Smooth muscle cell (in vitro differentiated cells): ENCODE measurements at regions not wholly inside any gene's neighbourhood (a gene's known extent, or its start where the extent isn't known, plus 50 kb on each side); places are given as distances from the start of the nearest gene placed in this dataset.
A peak's percentile ranks its signal among the peaks of the same experiment; 100 is the strongest.

Source experiments
- DNase-seq: peaks from one replicate; lab custom pipeline; 2025; ENCODE audit not compliant: unreplicated experiment; lab: John Stamatoyannopoulos, UW
- H2AFZ ChIP-seq: fragments of 200-600 bp; sonication (generic); 2 replicates; pipeline ENCODE4 v1.6.0; 2016; ENCODE audit warnings: antibody characterized with exemption, low read depth, mild to moderate bottlenecking
- H3F3A ChIP-seq: fragments of 200-600 bp; sonication (generic); 2 replicates; pipeline ENCODE4 v1.6.0; 2017; ENCODE audit warnings: antibody characterized with exemption, low read depth
- H3K27ac ChIP-seq: fragments of 200-600 bp; sonication (generic); 2 replicates; pipeline ENCODE4 v1.5.1; 2016; ENCODE audit warnings: low read depth, mild to moderate bottlenecking
- H3K27me3 ChIP-seq: fragments of 200-600 bp; sonication (generic); 2 replicates; pipeline ENCODE4 v1.6.1; 2016; ENCODE audit warnings: low read depth, mild to moderate bottlenecking
- H3K36me3 ChIP-seq: fragments of 200-600 bp; sonication (generic); 2 replicates; pipeline ENCODE4 v1.5.1; 2016; ENCODE audit warnings: low read depth
- H3K4me1 ChIP-seq: fragments of 200-600 bp; sonication (generic); 2 replicates; pipeline ENCODE4 v1.5.1; 2016; ENCODE audit warnings: low read depth
- H3K4me2 ChIP-seq: fragments of 200-600 bp; sonication (generic); 2 replicates; pipeline ENCODE4 v1.6.0; 2016; ENCODE audit warnings: mild to moderate bottlenecking
- H3K4me3 ChIP-seq: fragments of 200-600 bp; sonication (generic); 2 replicates; pipeline ENCODE4 v1.5.1; 2016; ENCODE audit warnings: mild to moderate bottlenecking
- H3K79me2 ChIP-seq: fragments of 200-600 bp; sonication (generic); 2 replicates; pipeline ENCODE4 v1.6.0; 2016; ENCODE audit warnings: low read depth, mild to moderate bottlenecking
- H3K9ac ChIP-seq: fragments of 200-600 bp; sonication (generic); 2 replicates; pipeline ENCODE4 v1.6.0; 2016; ENCODE audit warnings: low read depth
- H3K9me3 ChIP-seq: fragments of 200-600 bp; sonication (generic); replicated peaks from 2 replicates; pipeline ENCODE4 v1.5.1; 2016; ENCODE audit warnings: low read depth
- H4K20me1 ChIP-seq: fragments of 200-600 bp; sonication (generic); 2 replicates; pipeline ENCODE4 v1.6.0; 2016; ENCODE audit warnings: low read depth
- CTCF ChIP-seq: fragments of 200-600 bp; sonication (generic); IDR thresholded peaks from 2 replicates; pipeline ENCODE4 v1.5.1; 2017; ENCODE audit warnings: borderline replicate concordance, mild to moderate bottlenecking, antibody characterized with exemption; ENCODE audit not compliant: insufficient read depth, poor library complexity, severe bottlenecking
- WGBS: methylation state at CpG from one replicate; pipeline ENCODE4 v1.1.7; 2016; ENCODE audit warnings: low lambda C conversion rate; 5-methylcytosine and 5-hydroxymethylcytosine counted together

GRCh38 chr9:21574261-21574660, 92.1 kb upstream of the IFNE start:
- Histone ChIP-seq H3K9ac (no peak overlapping the region), H3K36me3 (no peaks in the 10 kb centered on the region), H3K79me2 (no peaks in the 10 kb centered on the region), H3K27me3 (no peaks in the 10 kb centered on the region), H3K27ac (no peak overlapping the region), H3K4me1 (peaks cover 27% of the 10 kb centered on the region), H3K4me2 (no peak overlapping the region), H3F3A (peaks cover 20% of the 10 kb centered on the region), H3K4me3 (no peak overlapping the region), H4K20me1 (no peaks in the 10 kb centered on the region), H2AFZ (no peak overlapping the region), H3K9me3 (no peaks in the 10 kb centered on the region)
- 94% methylated on average over 1 of the region's 1 CpG for WGBS
- DNase-seq = no peak
- no peak for TF ChIP-seq CTCF

GRCh38 chr9:21576331-21577189, 94.4 kb upstream of the IFNE start:
- Histone ChIP-seq H2AFZ (peak overlapping the region; percentile 44), H3K27ac (peak overlapping the region; percentile 94), H3K27me3 (no peaks in the 10 kb centered on the region), H3K36me3 (no peaks in the 10 kb centered on the region), H3K9ac (peak overlapping the region; percentile 83), H3K9me3 (no peaks in the 10 kb centered on the region), H3K79me2 (no peaks in the 10 kb centered on the region), H4K20me1 (no peaks in the 10 kb centered on the region), H3K4me3 (peak overlapping the region; percentile 26), H3F3A (peaks cover 20% of the 10 kb centered on the region), H3K4me1 (peaks cover 27% of the 10 kb centered on the region), H3K4me2 (peak overlapping the region; percentile 78)
- no peak for TF ChIP-seq CTCF
- no peak for DNase-seq
- WGBS = 13% methylated on average over 7 of the region's 7 CpGs

- no peaks in the 10 kb centered on the region for H3K9me3 ChIP-seq
- peak overlapping the region; percentile 24 for H3K9ac ChIP-seq
- peaks cover 27% of the 10 kb centered on the region for H3K4me1 ChIP-seq
- H3K4me2 ChIP-seq = peak overlapping the region; percentile 69
- no peak overlapping the region for H3K4me3 ChIP-seq
- TF ChIP-seq CTCF = no peak
- peak overlapping the region; percentile 60 for H3K27ac ChIP-seq
- H3K36me3 ChIP-seq = no peaks in the 10 kb centered on the region
- no peak for DNase-seq
- 53% methylated on average over 4 of the region's 4 CpGs for WGBS
- no peaks in the 10 kb centered on the region for H3K27me3 ChIP-seq
- H3K79me2 ChIP-seq = no peaks in the 10 kb centered on the region
- H3F3A ChIP-seq = peaks cover 20% of the 10 kb centered on the region
- H2AFZ ChIP-seq = peak overlapping the region; percentile 58
- H4K20me1 ChIP-seq = no peaks in the 10 kb centered on the region
These were observed 97.1 kb upstream of the IFNE start for GRCh38 chr9:21579247-21579671.

DNA sequence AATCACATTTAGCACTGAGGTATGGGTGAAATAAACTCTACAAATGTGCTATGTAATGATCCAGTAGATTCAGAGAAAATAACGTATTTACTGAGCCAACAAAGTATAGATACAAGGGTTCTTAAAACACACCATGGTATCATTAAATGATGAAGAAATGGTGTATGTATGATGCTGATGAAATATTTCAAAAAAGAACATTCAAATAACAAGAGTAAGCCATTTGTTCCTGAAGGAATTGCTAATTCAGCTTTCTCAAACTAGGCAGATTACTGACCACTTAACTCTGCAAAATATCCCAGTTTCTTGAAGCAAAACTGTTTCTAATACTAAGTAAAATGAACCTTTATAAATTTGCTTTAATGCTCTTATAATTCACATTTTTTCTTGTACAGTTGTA, 97.6 kb upstream of the IFNE start:
- peak overlapping the region; percentile 58 for H2AFZ ChIP-seq
- H3K4me3 ChIP-seq = no peak overlapping the region
- no peaks in the 10 kb centered on the region for H3K27me3 ChIP-seq
- peaks cover 27% of the 10 kb centered on the region for H3K4me1 ChIP-seq
- H3K27ac ChIP-seq = peak overlapping the region; percentile 60
- no peaks in the 10 kb centered on the region for H3K9me3 ChIP-seq
- H4K20me1 ChIP-seq = no peaks in the 10 kb centered on the region
- 100% methylated on average over 1 of the region's 1 CpG for WGBS
- peak overlapping the region; percentile 69 for H3K4me2 ChIP-seq
- H3K79me2 ChIP-seq = no peaks in the 10 kb centered on the region
- no peak for DNase-seq
- TF ChIP-seq CTCF = no peak
- peak overlapping the region; percentile 24 for H3K9ac ChIP-seq
- peaks cover 19% of the 10 kb centered on the region for H3F3A ChIP-seq
- no peaks in the 10 kb centered on the region for H3K36me3 ChIP-seq
